Prostate gland (tissue), 2 donors: ENCODE measurements at regions not wholly inside any gene's neighbourhood (a gene's known extent, or its start where the extent isn't known, plus 50 kb on each side); places are given as distances from the start of the nearest gene placed in this dataset.

Source experiments
- POLR2A ChIP-seq: fragments of 450-650 bp; IDR thresholded peaks from one replicate; pipeline ENCODE4 v1.6.1; 2016; ENCODE audit warnings: antibody characterized with exemption, mild to moderate bottlenecking
- POLR2AphosphoS5 ChIP-seq: sonication (generic); formaldehyde crosslinking; IDR thresholded peaks from one replicate; pipeline ENCODE4 v1.6.1; 2017; ENCODE audit warnings: antibody characterized with exemption
- TF ChIP-seq, protein P1 (sequence below), 4 experiments: fragments of 200-600 bp in 2 of 4; fragments of 450-650 bp in 2 of 4; sonication (generic) in 2 of 4; IDR thresholded peaks; 1 replicate in 3 of 4; 2 replicates in 1 of 4; pipeline ENCODE4 v1.5.1; 2016 to 2019; ENCODE audit warnings: antibody characterized with exemption in 4 of 4, mild to moderate bottlenecking in 2 of 4, moderate library complexity in 2 of 4

DNA sequence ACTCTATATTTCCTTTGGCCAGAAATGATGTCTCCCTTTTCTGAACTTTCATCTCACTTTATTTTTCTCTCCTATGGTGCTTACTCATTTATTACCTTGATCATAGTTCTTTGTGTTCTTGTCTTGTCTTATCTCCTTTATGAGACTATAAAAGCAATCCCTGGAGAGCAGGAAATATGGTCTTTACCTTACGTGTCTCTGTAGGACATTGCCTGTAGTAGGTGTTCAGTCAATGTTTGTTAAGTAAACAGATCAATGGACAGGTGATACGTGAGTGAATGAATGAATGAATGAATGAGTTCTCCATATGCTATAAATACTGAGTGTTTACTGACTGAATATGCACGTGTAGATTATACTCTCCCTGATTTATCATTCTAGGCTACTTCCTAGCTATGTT, 193.7 kb upstream of the HMGA2 start:
- TF ChIP-seq, protein P1, sequence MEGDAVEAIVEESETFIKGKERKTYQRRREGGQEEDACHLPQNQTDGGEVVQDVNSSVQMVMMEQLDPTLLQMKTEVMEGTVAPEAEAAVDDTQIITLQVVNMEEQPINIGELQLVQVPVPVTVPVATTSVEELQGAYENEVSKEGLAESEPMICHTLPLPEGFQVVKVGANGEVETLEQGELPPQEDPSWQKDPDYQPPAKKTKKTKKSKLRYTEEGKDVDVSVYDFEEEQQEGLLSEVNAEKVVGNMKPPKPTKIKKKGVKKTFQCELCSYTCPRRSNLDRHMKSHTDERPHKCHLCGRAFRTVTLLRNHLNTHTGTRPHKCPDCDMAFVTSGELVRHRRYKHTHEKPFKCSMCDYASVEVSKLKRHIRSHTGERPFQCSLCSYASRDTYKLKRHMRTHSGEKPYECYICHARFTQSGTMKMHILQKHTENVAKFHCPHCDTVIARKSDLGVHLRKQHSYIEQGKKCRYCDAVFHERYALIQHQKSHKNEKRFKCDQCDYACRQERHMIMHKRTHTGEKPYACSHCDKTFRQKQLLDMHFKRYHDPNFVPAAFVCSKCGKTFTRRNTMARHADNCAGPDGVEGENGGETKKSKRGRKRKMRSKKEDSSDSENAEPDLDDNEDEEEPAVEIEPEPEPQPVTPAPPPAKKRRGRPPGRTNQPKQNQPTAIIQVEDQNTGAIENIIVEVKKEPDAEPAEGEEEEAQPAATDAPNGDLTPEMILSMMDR (IDR thresholded peaks at IDR 0.05) = no peak
- TF ChIP-seq POLR2AphosphoS5 (no peak), POLR2A (no peak)
